Activated B cell treated with CpG ODN at 0.5 μM for 24 hours (primary cell): ENCODE measurements at regions not wholly inside any gene's neighbourhood (a gene's known extent, or its start where the extent isn't known, plus 50 kb on each side); places are given as distances from the start of the nearest gene placed in this dataset.

ENCODE experiments used
- ATAC-seq: fragments of 200-7000 bp; cut with Tn5 transposase; one replicate; pipeline ENCODE4 v1.10.0; 2021; ENCODE audit warnings: low read depth, mild to moderate bottlenecking, moderate library complexity
- CTCF ChIA-PET: fragments of 350-600 bp; sonication (Branson Sonifier 250); formaldehyde crosslinking; loops from one replicate; lab custom pipeline; 2021; ENCODE audit warnings: antibody characterized with exemption; lab: Charles Lee
- POLR2A ChIA-PET: fragments of 350-600 bp; sonication (Branson Sonifier 250); formaldehyde crosslinking; loops from one replicate; lab custom pipeline; 2021; ENCODE audit warnings: antibody characterized with exemption; lab: Charles Lee
- DNase-seq: peaks from one replicate; pipeline ENCODE4 v3.0.0; 2022
- H3K27ac Mint-ChIP-seq: one replicate; pipeline ENCODE4 v1.8.0; 2020; ENCODE audit warnings: mixed read lengths
- H3K27me3 Mint-ChIP-seq: one replicate; pipeline ENCODE4 v1.8.0; 2021; ENCODE audit warnings: mixed read lengths
- H3K36me3 Mint-ChIP-seq: one replicate; pipeline ENCODE4 v1.8.0; 2021; ENCODE audit warnings: low read depth, mixed read lengths
- H3K4me1 Mint-ChIP-seq: one replicate; pipeline ENCODE4 v1.8.0; 2021; ENCODE audit warnings: mixed read lengths
- H3K4me3 Mint-ChIP-seq: one replicate; pipeline ENCODE4 v1.8.0; 2020; ENCODE audit warnings: mild to moderate bottlenecking, mixed read lengths
- H3K9me3 Mint-ChIP-seq: one replicate; pipeline ENCODE4 v1.8.0; 2020; ENCODE audit warnings: mixed read lengths
- intact Hi-C: fragments of 100-400 bp; cut with micrococcal nuclease; formaldehyde crosslinking; loops from one replicate; pipeline ENCODE4 v1.15.1; 2024
- TF ChIP-seq, protein P1 (sequence below): fragments of 200-600 bp; IDR thresholded peaks from one replicate; pipeline ENCODE4 v1.8.0; 2022; ENCODE audit warnings: antibody characterized with exemption, mild to moderate bottlenecking

DNA sequence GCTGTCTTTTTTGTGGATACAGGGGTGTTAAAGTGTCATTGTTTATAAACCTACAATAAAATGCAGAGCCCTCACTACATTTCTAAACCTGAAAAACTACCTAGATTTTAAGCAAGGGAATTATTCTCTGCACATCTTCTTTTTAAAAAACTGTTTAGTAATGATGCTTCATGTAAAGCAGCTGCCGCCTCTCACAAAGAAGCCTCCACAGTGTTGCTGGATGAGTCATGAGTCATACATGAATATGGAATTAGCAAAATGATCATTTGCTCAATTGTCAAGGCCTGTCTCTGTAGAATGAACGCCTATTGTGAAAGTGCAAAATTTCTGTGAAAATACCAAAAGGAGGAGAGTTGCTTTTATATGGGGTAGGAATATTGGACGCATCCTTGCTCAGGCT is 259.5 kb upstream of the CHRM3 start:
- ATAC-seq (no peak), DNase-seq (no peak)
- TF ChIP-seq, protein P1, sequence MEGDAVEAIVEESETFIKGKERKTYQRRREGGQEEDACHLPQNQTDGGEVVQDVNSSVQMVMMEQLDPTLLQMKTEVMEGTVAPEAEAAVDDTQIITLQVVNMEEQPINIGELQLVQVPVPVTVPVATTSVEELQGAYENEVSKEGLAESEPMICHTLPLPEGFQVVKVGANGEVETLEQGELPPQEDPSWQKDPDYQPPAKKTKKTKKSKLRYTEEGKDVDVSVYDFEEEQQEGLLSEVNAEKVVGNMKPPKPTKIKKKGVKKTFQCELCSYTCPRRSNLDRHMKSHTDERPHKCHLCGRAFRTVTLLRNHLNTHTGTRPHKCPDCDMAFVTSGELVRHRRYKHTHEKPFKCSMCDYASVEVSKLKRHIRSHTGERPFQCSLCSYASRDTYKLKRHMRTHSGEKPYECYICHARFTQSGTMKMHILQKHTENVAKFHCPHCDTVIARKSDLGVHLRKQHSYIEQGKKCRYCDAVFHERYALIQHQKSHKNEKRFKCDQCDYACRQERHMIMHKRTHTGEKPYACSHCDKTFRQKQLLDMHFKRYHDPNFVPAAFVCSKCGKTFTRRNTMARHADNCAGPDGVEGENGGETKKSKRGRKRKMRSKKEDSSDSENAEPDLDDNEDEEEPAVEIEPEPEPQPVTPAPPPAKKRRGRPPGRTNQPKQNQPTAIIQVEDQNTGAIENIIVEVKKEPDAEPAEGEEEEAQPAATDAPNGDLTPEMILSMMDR = no peak
- H3K4me3 Mint-ChIP-seq = no peak overlapping the region
- H3K9me3 Mint-ChIP-seq = peaks cover 7% of the 10 kb centered on the region
- intact Hi-C loops = no loop called here
- no peaks in the 10 kb centered on the region for H3K36me3 Mint-ChIP-seq
- H3K27ac Mint-ChIP-seq = no peak overlapping the region
- ChIA-PET CTCF (no interaction called here), POLR2A (no interaction called here)
- no peaks in the 10 kb centered on the region for H3K27me3 Mint-ChIP-seq
- no peaks in the 10 kb centered on the region for H3K4me1 Mint-ChIP-seq

GRCh38 chr1:239125893-239126292 is 260.5 kb upstream of the CHRM3 start:
- TF ChIP-seq, protein P1 = no peak
- H3K36me3 Mint-ChIP-seq = no peaks in the 10 kb centered on the region

GRCh38 chr1:239125027-239125426 is 261.3 kb upstream of the CHRM3 start:
- ChIA-PET CTCF (no interaction called here), POLR2A (no interaction called here)
- no peaks in the 10 kb centered on the region for H3K4me1 Mint-ChIP-seq
- no peak for DNase-seq
- peaks cover 7% of the 10 kb centered on the region for H3K9me3 Mint-ChIP-seq
- no peak overlapping the region for H3K4me3 Mint-ChIP-seq
- H3K36me3 Mint-ChIP-seq = no peaks in the 10 kb centered on the region
- ATAC-seq = no peak
- H3K27me3 Mint-ChIP-seq = no peaks in the 10 kb centered on the region
- intact Hi-C loops = no loop called here
- TF ChIP-seq, protein P1 = no peak
- H3K27ac Mint-ChIP-seq = no peak overlapping the region

More at GRCh38 chr1:239125893-239126292, 260.5 kb upstream of the CHRM3 start:
- ATAC-seq = no peak
- CTCF ChIA-PET = no interaction called here
- no peak for DNase-seq
- intact Hi-C loops = no loop called here
- no peak overlapping the region for H3K27ac Mint-ChIP-seq
- H3K4me3 Mint-ChIP-seq = no peak overlapping the region
- POLR2A ChIA-PET = no interaction called here
- no peaks in the 10 kb centered on the region for H3K4me1 Mint-ChIP-seq
- no peaks in the 10 kb centered on the region for H3K27me3 Mint-ChIP-seq
- peaks cover 7% of the 10 kb centered on the region for H3K9me3 Mint-ChIP-seq

GRCh38 chr1:239123260-239123659 is 263.1 kb upstream of the CHRM3 start:
- TF ChIP-seq, protein P1 = no peak
- ATAC-seq = no peak

DNA sequence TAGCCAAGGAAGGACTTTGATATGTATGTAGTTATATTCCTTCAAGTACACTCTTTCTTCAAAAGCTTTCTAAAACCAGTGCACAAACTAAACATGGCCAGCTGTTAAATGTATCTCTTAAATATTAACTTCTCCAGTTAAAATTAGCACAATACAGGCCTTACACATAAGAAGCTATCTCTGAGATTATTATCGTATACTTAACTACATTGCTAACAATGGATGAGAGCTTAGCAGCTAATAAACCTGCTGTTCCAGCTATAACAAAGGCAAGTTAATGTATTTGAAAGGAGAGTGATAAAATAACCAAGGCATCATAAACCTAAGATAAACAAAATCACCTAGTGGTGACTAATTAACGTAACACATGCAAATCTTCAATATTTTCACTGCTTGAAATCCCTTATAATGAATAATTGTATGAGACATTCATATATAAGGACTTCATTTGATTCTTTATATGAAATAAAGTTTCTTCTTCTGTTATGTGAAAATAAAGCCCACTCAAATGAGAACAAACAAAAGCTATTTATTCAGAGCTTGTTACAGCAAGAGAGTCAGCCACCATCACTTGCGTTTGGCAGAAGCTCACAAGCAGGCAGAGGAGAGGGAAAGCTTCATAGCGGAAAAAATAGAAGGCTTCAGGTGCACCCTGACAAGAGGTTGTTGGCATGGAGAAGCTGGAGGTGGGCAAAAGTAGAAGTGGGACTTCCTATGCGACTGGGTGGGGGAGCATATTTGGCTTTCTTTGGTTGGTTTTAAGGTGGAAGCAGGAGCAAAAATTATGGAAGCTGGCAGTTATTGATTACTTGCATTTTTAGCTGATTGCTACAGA is 274.1 kb upstream of the CHRM3 start:
- TF ChIP-seq, protein P1 = no peak
- Mint-ChIP-seq H3K27me3 (no peaks in the 10 kb centered on the region), H3K4me1 (no peaks in the 10 kb centered on the region), H3K4me3 (no peak overlapping the region), H3K36me3 (no peaks in the 10 kb centered on the region), H3K9me3 (peaks cover 2% of the 10 kb centered on the region), H3K27ac (no peak overlapping the region)
- ChIA-PET CTCF (no interaction called here), POLR2A (no interaction called here)
- DNase-seq (no peak), ATAC-seq (no peak)
- intact Hi-C loops = no loop called here

More at GRCh38 chr1:239123260-239123659, 263.1 kb upstream of the CHRM3 start:
- CTCF ChIA-PET = no interaction called here
- POLR2A ChIA-PET = no interaction called here
- Mint-ChIP-seq H3K27ac (no peak overlapping the region), H3K9me3 (peaks cover 6% of the 10 kb centered on the region), H3K27me3 (no peaks in the 10 kb centered on the region), H3K36me3 (no peaks in the 10 kb centered on the region), H3K4me1 (no peaks in the 10 kb centered on the region), H3K4me3 (no peak overlapping the region)
- intact Hi-C loops = no loop called here
- no peak for DNase-seq
